PC-9 (cell line): ENCODE measurements at regions not wholly inside any gene's neighbourhood (a gene's known extent, or its start where the extent isn't known, plus 50 kb on each side); places are given as distances from the start of the nearest gene placed in this dataset.

Experiments used
- EZH2 ChIP-seq: fragments of 200-600 bp; sonication (generic); IDR thresholded peaks from 2 replicates; pipeline ENCODE4 v1.8.0; 2017; ENCODE audit warnings: antibody characterized with exemption, low read depth
- TF ChIP-seq, protein P1 (sequence below): fragments of 200-600 bp; sonication (generic); conservative IDR thresholded peaks from 2 replicates; pipeline ENCODE4 v1.6.1; 2017; ENCODE audit warnings: mixed run types, antibody characterized with exemption, mild to moderate bottlenecking, moderate library complexity

DNA sequence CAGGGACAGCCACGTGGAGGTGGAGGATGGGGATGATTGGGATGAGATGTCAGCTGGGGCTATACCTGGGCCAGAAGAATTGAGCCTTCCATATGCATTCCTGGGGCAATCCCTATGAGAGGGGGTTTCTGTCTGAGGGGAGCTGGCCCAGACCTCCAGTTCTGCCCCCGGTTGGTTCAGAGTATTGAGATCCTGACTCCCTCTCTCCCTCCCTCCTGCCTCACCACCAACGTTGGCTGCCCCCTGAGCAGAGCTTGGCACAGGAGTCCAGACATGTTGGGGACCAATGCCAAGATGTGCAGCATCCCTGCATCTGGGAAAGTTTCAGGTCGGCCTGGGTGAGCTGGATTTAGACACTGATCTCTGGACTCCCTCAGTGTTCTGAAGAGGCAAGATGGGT, 575.2 kb upstream of the MKI67 start:
- TF ChIP-seq, protein P1, sequence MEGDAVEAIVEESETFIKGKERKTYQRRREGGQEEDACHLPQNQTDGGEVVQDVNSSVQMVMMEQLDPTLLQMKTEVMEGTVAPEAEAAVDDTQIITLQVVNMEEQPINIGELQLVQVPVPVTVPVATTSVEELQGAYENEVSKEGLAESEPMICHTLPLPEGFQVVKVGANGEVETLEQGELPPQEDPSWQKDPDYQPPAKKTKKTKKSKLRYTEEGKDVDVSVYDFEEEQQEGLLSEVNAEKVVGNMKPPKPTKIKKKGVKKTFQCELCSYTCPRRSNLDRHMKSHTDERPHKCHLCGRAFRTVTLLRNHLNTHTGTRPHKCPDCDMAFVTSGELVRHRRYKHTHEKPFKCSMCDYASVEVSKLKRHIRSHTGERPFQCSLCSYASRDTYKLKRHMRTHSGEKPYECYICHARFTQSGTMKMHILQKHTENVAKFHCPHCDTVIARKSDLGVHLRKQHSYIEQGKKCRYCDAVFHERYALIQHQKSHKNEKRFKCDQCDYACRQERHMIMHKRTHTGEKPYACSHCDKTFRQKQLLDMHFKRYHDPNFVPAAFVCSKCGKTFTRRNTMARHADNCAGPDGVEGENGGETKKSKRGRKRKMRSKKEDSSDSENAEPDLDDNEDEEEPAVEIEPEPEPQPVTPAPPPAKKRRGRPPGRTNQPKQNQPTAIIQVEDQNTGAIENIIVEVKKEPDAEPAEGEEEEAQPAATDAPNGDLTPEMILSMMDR: no peak
- TF ChIP-seq EZH2: no peak
